Suprapubic skin (tissue), 4 donors: ENCODE measurements at regions not wholly inside any gene's neighbourhood (a gene's known extent, or its start where the extent isn't known, plus 50 kb on each side); places are given as distances from the start of the nearest gene placed in this dataset.

Experiments used
- DNase-seq, 2 donors: peaks; one replicate each; pipeline ENCODE4 v3.0.0-alpha.2; 2019; ENCODE audit warnings: low spot score in 2 of 2
- H3K27ac ChIP-seq: fragments of 200-600 bp; sonication (generic); one replicate; pipeline ENCODE4 v1.5.1; 2019
- H3K27me3 ChIP-seq: fragments of 200-600 bp; sonication (generic); one replicate; pipeline ENCODE4 v1.5.1; 2019
- H3K36me3 ChIP-seq: fragments of 200-600 bp; sonication (generic); one replicate; pipeline ENCODE4 v1.5.1; 2019
- H3K4me1 ChIP-seq: fragments of 200-600 bp; sonication (generic); one replicate; pipeline ENCODE4 v1.5.1; 2019
- H3K4me3 ChIP-seq: fragments of 200-600 bp; sonication (generic); one replicate; pipeline ENCODE4 v1.5.1; 2019; ENCODE audit warnings: mild to moderate bottlenecking
- H3K9me3 ChIP-seq: fragments of 200-600 bp; sonication (generic); one replicate; pipeline ENCODE4 v1.5.1; 2019
- CTCF ChIP-seq, 2 donors: fragments of 200-600 bp in 1 of 2; fragments of 450-650 bp in 1 of 2; sonication (generic) in 1 of 2; IDR thresholded peaks; one replicate each; pipeline ENCODE4 v1.5.1; 2016 to 2019; ENCODE audit warnings: antibody characterized with exemption in 2 of 2, mild to moderate bottlenecking in 1 of 2, moderate library complexity in 1 of 2
- EP300 ChIP-seq: sonication (generic); formaldehyde crosslinking; IDR thresholded peaks from one replicate; pipeline ENCODE4 v1.6.1; 2017; ENCODE audit warnings: antibody characterized with exemption
- POLR2A ChIP-seq, 2 donors: fragments of 450-650 bp; IDR thresholded peaks; one replicate each; pipeline ENCODE4 v1.6.1; 2017; ENCODE audit warnings: antibody characterized with exemption in 2 of 2, mild to moderate bottlenecking in 2 of 2, moderate library complexity in 2 of 2
- POLR2AphosphoS5 ChIP-seq, 3 donors: sonication (generic); formaldehyde crosslinking; IDR thresholded peaks; one replicate each; pipeline ENCODE4 v1.6.1; 2017; ENCODE audit warnings: antibody characterized with exemption in 3 of 3
- WGBS: methylation state at CpG from one replicate; pipeline ENCODE4 v1.1.5; 2018; 5-methylcytosine and 5-hydroxymethylcytosine counted together

- no peaks in the 10 kb centered on the region for H3K4me1 ChIP-seq
- WGBS = 88% methylated on average over 11 of the region's 11 CpGs
- no peak overlapping the region for H3K4me3 ChIP-seq
- H3K9me3 ChIP-seq = no peaks in the 10 kb centered on the region
- no peak overlapping the region for H3K27ac ChIP-seq
- H3K27me3 ChIP-seq = peaks cover 4% of the 10 kb centered on the region
- TF ChIP-seq POLR2AphosphoS5 (IDR thresholded peaks at IDR 0.05) (no peak), EP300 (no peak), POLR2A (IDR thresholded peaks at IDR 0.05) (no peak), CTCF (IDR thresholded peaks at IDR 0.05) (no peak)
- H3K36me3 ChIP-seq = no peaks in the 10 kb centered on the region
- DNase-seq = no peak
These were observed 191.0 kb upstream of the IRS2 start for GRCh38 chr13:109977212-109977968.

- no peak for TF ChIP-seq POLR2AphosphoS5 (IDR thresholded peaks at IDR 0.05)
- no peak for TF ChIP-seq CTCF (IDR thresholded peaks at IDR 0.05)
- TF ChIP-seq POLR2A (IDR thresholded peaks at IDR 0.05) = no peak
- TF ChIP-seq EP300 = no peak
- Histone ChIP-seq H3K4me1 (peaks cover 4% of the 10 kb centered on the region), H3K4me3 (no peak overlapping the region), H3K27me3 (peaks cover 4% of the 10 kb centered on the region), H3K9me3 (no peaks in the 10 kb centered on the region), H3K27ac (no peak overlapping the region), H3K36me3 (no peaks in the 10 kb centered on the region)
- no peak for DNase-seq
- 79% methylated on average over 9 of the region's 9 CpGs for WGBS
These were observed 190.0 kb upstream of the IRS2 start for GRCh38 chr13:109976206-109976997.

- Histone ChIP-seq H3K27me3 (peaks cover 4% of the 10 kb centered on the region), H3K4me3 (no peak overlapping the region), H3K27ac (no peak overlapping the region), H3K9me3 (peaks cover 2% of the 10 kb centered on the region), H3K36me3 (no peaks in the 10 kb centered on the region), H3K4me1 (peaks cover 7% of the 10 kb centered on the region)
- DNase-seq = no peak
- TF ChIP-seq POLR2AphosphoS5 (IDR thresholded peaks at IDR 0.05) (no peak), CTCF (IDR thresholded peaks at IDR 0.05) (no peak), POLR2A (IDR thresholded peaks at IDR 0.05) (no peak), EP300 (no peak)
- 91% methylated on average over 7 of the region's 7 CpGs for WGBS
These were observed 188.0 kb upstream of the IRS2 start for GRCh38 chr13:109974354-109974753.

- Histone ChIP-seq H3K27me3 (peaks cover 4% of the 10 kb centered on the region), H3K9me3 (peaks cover 3% of the 10 kb centered on the region), H3K36me3 (no peaks in the 10 kb centered on the region), H3K4me3 (no peak overlapping the region), H3K27ac (no peak overlapping the region), H3K4me1 (peaks cover 7% of the 10 kb centered on the region)
- 95% methylated on average over 10 of the region's 10 CpGs for WGBS
- TF ChIP-seq POLR2AphosphoS5 (IDR thresholded peaks at IDR 0.05) = no peak
- TF ChIP-seq CTCF (IDR thresholded peaks at IDR 0.05) = no peak
- TF ChIP-seq EP300 = no peak
- no peak for TF ChIP-seq POLR2A (IDR thresholded peaks at IDR 0.05)
- DNase-seq = no peak
These were observed 186.9 kb upstream of the IRS2 start for GRCh38 chr13:109973279-109973678.

GRCh38 chr13:109971456-109972090 is 185.2 kb upstream of the IRS2 start:
- peaks cover 3% of the 10 kb centered on the region for H3K9me3 ChIP-seq
- no peaks in the 10 kb centered on the region for H3K36me3 ChIP-seq
- WGBS = 42% methylated on average over 10 of the region's 10 CpGs
- H3K4me3 ChIP-seq = no peak overlapping the region
- TF ChIP-seq EP300 (no peak), CTCF (IDR thresholded peaks at IDR 0.05) (no peak), POLR2A (IDR thresholded peaks at IDR 0.05) (no peak), POLR2AphosphoS5 (IDR thresholded peaks at IDR 0.05) (no peak)
- peaks cover 7% of the 10 kb centered on the region for H3K4me1 ChIP-seq
- no peak for DNase-seq
- H3K27me3 ChIP-seq = peaks cover 4% of the 10 kb centered on the region
- H3K27ac ChIP-seq = peak overlapping the region; percentile 32
